ENCODE measurements at regions not wholly inside any gene's neighbourhood (a gene's known extent, or its start where the extent isn't known, plus 50 kb on each side); places are given as distances from the start of the nearest gene placed in this dataset.
A peak's percentile ranks its signal among the peaks of the same experiment; 100 is the strongest.

GRCh38 chr5:133883916-133884315 lies 84.5 kb downstream of the C5orf15 start:
- H3K4me3 ChIP-seq (ENCODE audit: low read depth, low read length): no peak overlapping the region

GRCh38 chr5:133882846-133883245 lies 85.6 kb downstream of the C5orf15 start:
- DNase-seq (ENCODE audit: low read depth): no peak
- no peak overlapping the region for H3K4me3 ChIP-seq (ENCODE audit: low read depth, low read length)

More at GRCh38 chr5:133883916-133884315, 84.5 kb downstream of the C5orf15 start:
- no peak for DNase-seq (ENCODE audit: low read depth)

- no peak for DNase-seq (ENCODE audit: low read depth)
Measured at GRCh38 chr5:133882389-133882695, 86.1 kb downstream of the C5orf15 start.

DNA sequence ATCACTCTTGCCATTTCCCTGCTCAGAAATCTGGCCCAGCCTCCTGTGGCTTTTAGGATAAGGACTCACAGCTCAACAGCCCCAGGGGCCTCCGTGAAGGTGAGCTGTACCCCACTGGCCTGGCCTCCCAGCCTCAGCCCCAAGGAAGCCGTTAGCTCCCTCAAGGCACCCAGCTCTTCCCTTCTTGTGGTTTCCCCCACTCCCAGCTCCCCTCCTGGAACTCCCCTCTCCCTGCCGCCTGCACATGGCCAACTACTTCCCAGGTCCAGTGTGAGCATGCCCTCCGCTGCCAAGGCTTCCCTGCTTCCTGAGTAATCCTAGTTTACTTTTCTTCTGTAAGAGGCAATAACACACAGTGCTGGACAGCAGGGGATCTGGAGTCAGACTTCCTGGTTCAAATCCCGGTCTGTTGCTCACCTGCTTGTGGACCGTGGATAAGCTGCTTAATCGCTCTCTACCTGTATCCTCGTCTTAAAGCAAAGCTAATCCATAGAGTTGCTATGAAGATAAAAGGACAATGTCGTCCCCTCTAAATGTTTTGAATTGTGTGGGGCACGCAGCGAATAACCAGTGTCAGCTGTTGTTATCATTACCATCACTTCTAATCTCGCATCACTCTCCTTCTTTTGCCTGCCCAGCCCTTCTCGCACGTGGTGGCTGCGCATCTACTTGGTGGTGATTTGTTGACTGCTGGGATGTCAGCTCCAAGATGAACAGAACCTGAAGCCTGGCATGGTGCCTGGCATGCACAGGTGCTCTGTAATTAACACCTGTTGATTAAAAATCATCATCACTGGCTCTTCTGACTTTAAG lies 86.6 kb downstream of the C5orf15 start:
- H3K4me3 ChIP-seq (ENCODE audit: low read depth, low read length): no peak overlapping the region
- DNase-seq (ENCODE audit: low read depth): no peak

More at GRCh38 chr5:133882389-133882695, 86.1 kb downstream of the C5orf15 start:
- no peak overlapping the region for H3K4me3 ChIP-seq (ENCODE audit: low read depth, low read length)

DNA sequence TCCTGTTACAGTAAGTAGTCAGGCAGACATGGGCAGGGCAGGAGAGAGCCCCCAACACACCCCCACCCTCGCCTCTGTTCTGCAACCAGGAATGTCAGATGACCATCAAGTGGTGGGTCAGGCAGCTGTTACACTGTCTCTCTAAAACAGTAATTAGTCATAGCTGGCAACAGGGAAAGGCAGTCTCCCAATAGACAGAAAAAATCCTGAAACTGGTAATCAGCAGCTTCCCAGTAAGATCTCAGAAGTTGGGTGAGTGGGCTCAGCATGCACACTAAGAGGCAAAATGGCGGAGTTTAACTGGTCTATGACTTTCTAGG lies 90.2 kb downstream of the C5orf15 start:
- DNase-seq (ENCODE audit: low read depth): no peak
- H3K4me3 ChIP-seq (ENCODE audit: low read depth, low read length): no peak overlapping the region

GRCh38 chr5:133877351-133878235 lies 90.8 kb downstream of the C5orf15 start:
- H3K4me3 ChIP-seq (ENCODE audit: low read depth, low read length): no peak overlapping the region

GRCh38 chr5:133876266-133876665 lies 92.2 kb downstream of the C5orf15 start:
- no peak overlapping the region for H3K4me3 ChIP-seq (ENCODE audit: low read depth, low read length)
- DNase-seq (ENCODE audit: low read depth): no peak

More at GRCh38 chr5:133877351-133878235, 90.8 kb downstream of the C5orf15 start:
- DNase-seq (ENCODE audit: low read depth): no peak

DNA sequence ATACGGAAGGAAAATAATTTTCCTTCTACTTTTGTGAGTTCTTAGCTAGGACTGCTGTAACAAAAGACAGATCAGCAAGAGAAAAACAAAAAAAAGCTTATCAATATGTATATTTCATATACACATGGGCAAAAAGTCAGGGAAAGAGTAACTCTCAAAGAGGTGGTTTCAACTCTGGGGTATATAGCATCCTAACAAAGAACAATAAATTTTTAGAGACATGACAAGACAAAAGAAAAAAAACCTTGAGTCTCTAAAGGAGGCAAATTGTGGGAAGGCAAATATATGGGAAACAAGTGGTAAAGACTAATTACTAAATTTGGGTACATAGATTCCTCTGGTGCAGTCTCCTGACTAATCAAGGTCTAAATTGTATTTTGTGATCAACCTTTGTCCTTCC lies 93.2 kb downstream of the C5orf15 start:
- no peak for DNase-seq (ENCODE audit: low read depth)

DNA sequence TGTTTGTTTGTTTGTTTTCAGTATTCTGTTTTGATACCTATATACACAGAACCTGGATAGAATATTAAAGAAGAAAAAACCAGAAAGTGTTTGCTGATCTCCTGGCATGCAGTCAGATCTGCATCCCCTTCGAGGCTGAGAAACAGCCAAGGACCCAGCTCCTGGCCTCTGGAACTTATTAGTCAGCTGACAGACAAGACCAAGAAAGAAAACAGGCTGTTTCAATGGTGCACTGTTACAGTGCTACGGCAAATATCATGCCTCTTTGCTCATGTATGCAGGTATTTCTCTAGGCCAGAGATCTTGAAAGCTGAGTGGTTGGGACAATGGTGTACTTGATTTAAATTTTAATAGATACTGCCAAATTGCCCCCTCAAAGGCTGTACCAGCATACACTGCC lies 95.0 kb downstream of the C5orf15 start:
- H3K4me3 ChIP-seq (ENCODE audit: low read depth, low read length): no peak overlapping the region
- peak; percentile 33 for DNase-seq (ENCODE audit: low read depth)

More for the DNA sequence above, 93.2 kb downstream of the C5orf15 start:
- H3K4me3 ChIP-seq (ENCODE audit: low read depth, low read length): no peak overlapping the region

DNA sequence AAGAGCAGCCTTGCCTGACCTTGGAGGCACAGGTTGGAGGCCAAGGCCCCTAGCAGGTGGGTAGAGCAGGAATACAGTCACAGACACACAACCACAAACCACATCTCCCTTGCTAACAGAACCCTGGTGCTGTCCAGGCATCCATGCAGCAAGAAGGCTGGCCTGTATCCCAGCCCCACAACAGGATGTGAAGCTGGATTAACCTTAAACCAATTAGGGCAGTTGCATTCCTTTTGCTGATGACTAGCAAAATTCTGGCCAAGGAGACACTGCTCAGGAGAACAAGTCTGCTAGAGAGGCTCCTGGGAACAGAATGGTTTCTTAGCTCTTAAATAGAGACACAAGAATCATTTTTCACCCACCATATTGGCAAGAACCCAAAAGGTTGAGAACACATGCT lies 97.8 kb downstream of the C5orf15 start:
- peak; percentile 95 for DNase-seq (ENCODE audit: low read depth)
- no peak overlapping the region for H3K4me3 ChIP-seq (ENCODE audit: low read depth, low read length)

- no peak for DNase-seq (ENCODE audit: low read depth)
- H3K4me3 ChIP-seq (ENCODE audit: low read depth, low read length): no peak overlapping the region
Measured at GRCh38 chr5:133869519-133870335, 98.7 kb downstream of the C5orf15 start.

- no peak overlapping the region for H3K4me3 ChIP-seq (ENCODE audit: low read depth, low read length)
- peak; percentile 25 for DNase-seq (ENCODE audit: low read depth)
Measured at GRCh38 chr5:133868946-133869518, 99.4 kb downstream of the C5orf15 start.

DNA sequence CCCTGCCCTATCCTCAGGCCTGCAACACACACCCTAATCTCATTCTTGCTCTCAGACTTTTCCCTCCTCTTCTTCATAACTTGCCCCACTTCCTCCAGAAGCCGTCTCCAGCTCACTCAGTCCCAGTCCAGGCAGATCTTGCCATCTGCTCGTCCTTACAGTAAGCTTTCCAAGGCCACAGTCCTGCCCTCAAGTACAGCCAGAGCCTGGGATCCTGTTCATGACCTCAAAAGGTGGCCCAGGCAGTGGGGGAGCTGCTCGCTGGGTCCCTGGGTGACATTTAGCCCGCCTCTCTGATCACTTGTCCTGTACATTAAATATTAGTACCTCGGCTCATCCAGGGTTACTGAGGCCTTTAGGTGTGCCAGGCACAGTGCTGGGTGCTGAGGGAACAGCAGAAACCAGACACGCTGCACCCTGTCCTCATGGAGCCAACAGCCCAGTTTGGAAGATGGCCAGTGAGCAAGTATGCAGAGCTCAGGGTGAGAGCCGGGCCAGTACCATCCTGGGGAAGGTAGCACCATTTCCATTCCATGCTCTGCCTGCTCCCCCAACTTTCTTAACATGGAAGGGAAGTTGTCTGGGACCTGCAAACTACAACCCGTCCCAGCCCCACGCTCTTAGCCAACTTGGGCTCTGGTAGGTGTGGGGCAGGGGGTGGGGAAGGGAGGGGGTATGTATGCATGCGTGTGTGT lies 100.4 kb downstream of the C5orf15 start:
- no peak overlapping the region for H3K4me3 ChIP-seq (ENCODE audit: low read depth, low read length)
- DNase-seq (ENCODE audit: low read depth): no peak

DNA sequence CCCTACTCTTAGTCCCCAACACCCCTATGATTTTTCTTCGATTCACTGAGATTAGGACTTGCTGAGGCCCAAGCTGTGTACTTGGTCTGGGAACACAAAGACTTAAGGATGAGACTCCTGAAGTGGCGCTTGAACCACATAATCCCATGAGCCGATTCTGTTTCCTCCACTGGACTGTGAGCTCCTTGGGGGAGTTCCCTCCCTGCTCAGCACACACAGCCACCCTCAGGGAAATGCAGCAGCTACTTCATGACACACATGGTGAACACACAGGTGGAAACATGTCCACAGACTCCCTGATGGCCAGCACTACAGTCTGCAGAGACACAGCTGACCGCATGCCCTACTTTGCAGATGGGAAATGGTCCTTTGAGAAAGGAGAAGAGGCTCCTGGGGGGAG lies 101.1 kb downstream of the C5orf15 start:
- no peak for DNase-seq (ENCODE audit: low read depth)
- no peak overlapping the region for H3K4me3 ChIP-seq (ENCODE audit: low read depth, low read length)

- DNase-seq (ENCODE audit: low read depth): no peak
- no peak overlapping the region for H3K4me3 ChIP-seq (ENCODE audit: low read depth, low read length)
Measured at GRCh38 chr5:133866903-133867245, 101.6 kb downstream of the C5orf15 start.

GRCh38 chr5:133866160-133866902 lies 102.1 kb downstream of the C5orf15 start:
- no peak overlapping the region for H3K4me3 ChIP-seq (ENCODE audit: low read depth, low read length)
- no peak for DNase-seq (ENCODE audit: low read depth)

DNA sequence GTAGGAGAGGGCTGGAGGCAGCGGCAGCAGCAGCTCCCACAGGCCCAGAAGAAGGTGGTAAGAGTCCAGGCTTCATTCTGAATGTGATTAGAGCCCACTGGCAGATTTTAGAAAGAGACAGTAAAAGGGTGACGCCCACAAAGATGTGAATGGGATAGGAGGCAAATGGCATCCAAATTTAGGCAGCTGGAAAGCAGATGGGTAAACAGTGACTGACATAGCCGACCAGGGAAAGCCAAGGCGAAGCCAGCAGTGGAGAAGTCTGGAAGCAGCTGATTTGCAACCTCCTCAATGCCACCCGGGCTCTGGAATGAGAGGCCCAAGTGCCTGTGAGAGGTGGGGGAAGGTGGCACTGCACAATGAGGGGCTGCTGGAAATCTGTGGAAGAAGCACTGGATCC lies 103.3 kb downstream of the C5orf15 start:
- no peak for DNase-seq (ENCODE audit: low read depth)
- no peak overlapping the region for H3K4me3 ChIP-seq (ENCODE audit: low read depth, low read length)

- DNase-seq (ENCODE audit: low read depth): no peak
- no peak overlapping the region for H3K4me3 ChIP-seq (ENCODE audit: low read depth, low read length)
Measured at GRCh38 chr5:133864711-133865110, 103.7 kb downstream of the C5orf15 start.

All from skeletal muscle cell (primary cell).